Gastrocnemius medialis (tissue), 4 donors: ENCODE measurements at regions not wholly inside any gene's neighbourhood (a gene's known extent, or its start where the extent isn't known, plus 50 kb on each side); places are given as distances from the start of the nearest gene placed in this dataset.

Source experiments
- ATAC-seq, 2 donors: fragments of 150-250 bp; one replicate each; pipeline ENCODE4 v1.9.1; 2016
- DNase-seq, 2 donors: peaks; one replicate each; pipeline ENCODE4 v3.0.0-alpha.2; 2019
- H3K27ac ChIP-seq, 4 donors: fragments of 200-600 bp; sonication (generic); 1 replicate in 1 of 4; 2 replicates in 3 of 4; pipeline ENCODE4 v1.5.1; 2016 to 2018; ENCODE audit warnings: mild to moderate bottlenecking in 2 of 4, moderate library complexity in 1 of 4
- H3K27me3 ChIP-seq, 3 donors: fragments of 200-600 bp; sonication (generic) in 2 of 3; 1 replicate in 1 of 3; 2 replicates in 2 of 3; pipeline versions ENCODE4 v1.5.1 to v1.6.0; 2016 to 2019; ENCODE audit warnings: mild to moderate bottlenecking in 1 of 3, moderate library complexity in 1 of 3
- H3K36me3 ChIP-seq, 2 donors: fragments of 200-600 bp; sonication (generic) in 1 of 2; one replicate each; pipeline ENCODE4 v1.5.1; 2017 to 2018
- H3K4me1 ChIP-seq, 2 donors: fragments of 200-600 bp; sonication (generic) in 1 of 2; one replicate each; pipeline ENCODE4 v1.5.1; 2016 to 2017; ENCODE audit warnings: mild to moderate bottlenecking in 2 of 2
- H3K4me3 ChIP-seq, 4 donors: fragments of 200-600 bp; sonication (generic) in 3 of 4; 1 replicate in 1 of 4; 2 replicates in 3 of 4; pipeline ENCODE4 v1.5.1; 2016 to 2019; ENCODE audit warnings: mild to moderate bottlenecking in 2 of 4
- H3K9me3 ChIP-seq, 3 donors: fragments of 200-600 bp; sonication (generic) in 2 of 3; 1 replicate in 1 of 3; 2 replicates in 2 of 3; pipeline ENCODE4 v1.5.1; 2016 to 2019
- POLR2A ChIP-seq, 2 donors: fragments of 450-650 bp; IDR thresholded peaks; one replicate each; pipeline ENCODE4 v1.6.1; 2017; ENCODE audit warnings: antibody characterized with exemption in 2 of 2, mild to moderate bottlenecking in 2 of 2, moderate library complexity in 2 of 2
- in situ Hi-C, 4 donors: fragments of 200-750 bp; cut with MboI; loops; one replicate each; pipeline versions ENCODE4 v1.15.0 to v1.8.0; 2017; ENCODE audit warnings: low sequenced_read_pairs in 4 of 4
- intact Hi-C: fragments of 100-400 bp; cut with DNase I; formaldehyde crosslinking; loops from one replicate; pipeline ENCODE4 v1.15.1; 2023; ENCODE audit warnings: low total_unique reads
- TF ChIP-seq, protein P1 (sequence below), 5 experiments: fragments of 450-650 bp in 3 of 5; fragments of 200-600 bp in 2 of 5; sonication (generic) in 2 of 5; IDR thresholded peaks in 4 of 5; conservative IDR thresholded peaks in 1 of 5; 1 replicate in 4 of 5; 2 replicates in 1 of 5; pipeline ENCODE4 v1.5.1; 2016 to 2019; ENCODE audit warnings: antibody characterized with exemption in 5 of 5, mild to moderate bottlenecking in 3 of 5, moderate library complexity in 3 of 5

DNA sequence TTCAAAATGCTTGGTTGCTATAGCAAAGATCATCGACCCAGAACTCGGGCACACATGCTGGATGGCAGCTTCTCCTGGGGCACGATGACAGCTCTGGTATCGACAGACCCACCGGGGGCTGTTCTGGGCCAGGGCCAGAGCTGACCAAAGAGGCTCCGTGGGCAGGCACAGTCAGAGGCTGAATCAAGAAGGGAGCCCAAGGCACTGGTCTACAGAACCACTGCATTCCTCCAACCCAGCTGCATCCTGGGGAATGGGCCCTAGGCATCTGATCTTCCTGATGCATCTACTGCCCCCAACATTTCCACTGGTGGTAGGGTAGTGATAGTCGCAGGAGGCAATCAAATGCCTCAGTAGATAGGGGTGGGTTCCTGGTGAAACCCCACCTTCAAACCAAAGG lies 470.3 kb downstream of the TBC1D22A start:
- intact Hi-C loops: no loop called here
- no peak for TF ChIP-seq POLR2A (IDR thresholded peaks at IDR 0.05)
- TF ChIP-seq, protein P1, sequence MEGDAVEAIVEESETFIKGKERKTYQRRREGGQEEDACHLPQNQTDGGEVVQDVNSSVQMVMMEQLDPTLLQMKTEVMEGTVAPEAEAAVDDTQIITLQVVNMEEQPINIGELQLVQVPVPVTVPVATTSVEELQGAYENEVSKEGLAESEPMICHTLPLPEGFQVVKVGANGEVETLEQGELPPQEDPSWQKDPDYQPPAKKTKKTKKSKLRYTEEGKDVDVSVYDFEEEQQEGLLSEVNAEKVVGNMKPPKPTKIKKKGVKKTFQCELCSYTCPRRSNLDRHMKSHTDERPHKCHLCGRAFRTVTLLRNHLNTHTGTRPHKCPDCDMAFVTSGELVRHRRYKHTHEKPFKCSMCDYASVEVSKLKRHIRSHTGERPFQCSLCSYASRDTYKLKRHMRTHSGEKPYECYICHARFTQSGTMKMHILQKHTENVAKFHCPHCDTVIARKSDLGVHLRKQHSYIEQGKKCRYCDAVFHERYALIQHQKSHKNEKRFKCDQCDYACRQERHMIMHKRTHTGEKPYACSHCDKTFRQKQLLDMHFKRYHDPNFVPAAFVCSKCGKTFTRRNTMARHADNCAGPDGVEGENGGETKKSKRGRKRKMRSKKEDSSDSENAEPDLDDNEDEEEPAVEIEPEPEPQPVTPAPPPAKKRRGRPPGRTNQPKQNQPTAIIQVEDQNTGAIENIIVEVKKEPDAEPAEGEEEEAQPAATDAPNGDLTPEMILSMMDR (IDR thresholded peaks at IDR 0.05 in 4 of 5, conservative IDR thresholded peaks at IDR 0.05 in 1 of 5): no peak
- H3K27ac ChIP-seq: no peak overlapping the region
- no peaks in the 10 kb centered on the region for H3K4me1 ChIP-seq
- no peak for DNase-seq
- H3K4me3 ChIP-seq: no peak overlapping the region
- H3K9me3 ChIP-seq: no peaks in the 10 kb centered on the region
- ATAC-seq: no peak
- H3K27me3 ChIP-seq: no peaks in the 10 kb centered on the region
- H3K36me3 ChIP-seq: no peaks in the 10 kb centered on the region
- in situ Hi-C loops: no loop called here

DNA sequence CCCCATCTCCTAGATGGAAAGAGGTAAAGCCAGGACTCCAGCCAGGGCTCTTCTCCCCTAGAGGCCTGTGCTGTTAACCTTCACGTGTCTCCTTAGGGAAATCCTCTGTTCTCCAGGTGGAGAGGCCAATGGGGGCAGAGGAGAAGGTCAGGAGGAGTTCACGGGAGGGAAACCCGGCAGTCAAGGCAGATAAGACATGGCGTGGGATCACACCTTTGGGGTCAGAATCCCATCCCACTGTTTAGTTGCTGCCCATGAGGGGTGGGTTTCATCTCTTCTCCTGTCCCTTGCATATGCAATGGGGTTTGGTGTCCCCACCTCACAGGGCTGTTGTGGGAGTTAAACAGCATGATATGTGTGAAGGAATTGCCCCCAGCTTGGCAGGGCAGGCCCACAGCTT lies 469.7 kb downstream of the TBC1D22A start:
- Histone ChIP-seq H3K4me3 (no peak overlapping the region), H3K4me1 (no peaks in the 10 kb centered on the region), H3K27me3 (no peaks in the 10 kb centered on the region), H3K36me3 (no peaks in the 10 kb centered on the region), H3K27ac (no peak overlapping the region), H3K9me3 (no peaks in the 10 kb centered on the region)
- ATAC-seq (no peak), DNase-seq (no peak)
- intact Hi-C loops: no loop called here
- in situ Hi-C loops: no loop called here
- TF ChIP-seq POLR2A (IDR thresholded peaks at IDR 0.05): no peak
- TF ChIP-seq, protein P1 (IDR thresholded peaks at IDR 0.05 in 4 of 5, conservative IDR thresholded peaks at IDR 0.05 in 1 of 5): no peak

DNA sequence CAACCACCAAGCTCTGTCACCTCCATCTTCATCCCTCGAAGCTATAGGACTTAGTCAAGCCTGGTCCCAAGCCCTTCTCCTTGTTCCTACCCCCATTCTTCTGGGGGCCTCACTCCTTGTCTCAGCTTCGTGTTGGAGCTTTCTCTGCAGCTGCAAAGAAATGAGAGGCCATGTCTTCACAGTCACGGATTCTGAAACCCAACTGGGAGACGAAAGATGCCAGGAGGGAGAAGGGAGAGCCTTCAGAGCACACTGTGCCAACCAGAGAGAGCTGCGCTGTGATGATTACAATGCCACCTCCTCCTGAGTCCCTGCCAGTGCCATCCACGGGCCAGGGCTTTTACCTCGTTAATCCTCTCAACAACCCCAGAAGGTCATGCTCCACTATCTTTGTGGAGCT lies 469.3 kb downstream of the TBC1D22A start:
- ATAC-seq (no peak), DNase-seq (no peak)
- H3K27me3 ChIP-seq: no peaks in the 10 kb centered on the region
- H3K27ac ChIP-seq: no peak overlapping the region
- H3K4me3 ChIP-seq: no peak overlapping the region
- H3K4me1 ChIP-seq: no peaks in the 10 kb centered on the region
- in situ Hi-C loops: no loop called here
- no peaks in the 10 kb centered on the region for H3K36me3 ChIP-seq
- intact Hi-C loops: no loop called here
- TF ChIP-seq, protein P1 (IDR thresholded peaks at IDR 0.05 in 4 of 5, conservative IDR thresholded peaks at IDR 0.05 in 1 of 5): no peak
- TF ChIP-seq POLR2A (IDR thresholded peaks at IDR 0.05): no peak
- no peaks in the 10 kb centered on the region for H3K9me3 ChIP-seq

DNA sequence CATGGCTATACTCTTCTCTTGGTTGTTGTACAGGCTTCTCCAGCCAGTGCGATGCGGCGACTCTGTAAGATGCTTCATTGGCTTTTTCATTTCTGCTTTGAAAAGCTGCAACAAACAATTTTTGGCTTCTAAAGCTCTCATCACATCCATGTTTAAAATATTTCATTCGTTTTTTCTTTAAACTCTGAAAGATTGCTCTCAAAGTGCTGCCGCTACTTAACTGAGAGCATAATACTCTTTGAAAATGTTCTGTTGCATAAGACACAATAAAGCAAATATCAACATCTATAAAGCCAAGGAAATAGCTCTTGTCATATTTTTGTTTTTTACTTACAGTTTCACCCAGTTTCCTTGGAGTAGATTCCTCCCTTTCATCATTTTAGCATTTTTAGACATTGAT lies 468.3 kb downstream of the TBC1D22A start:
- in situ Hi-C loops: no loop called here
- ATAC-seq: no peak
- Histone ChIP-seq H3K4me1 (no peaks in the 10 kb centered on the region), H3K9me3 (no peaks in the 10 kb centered on the region), H3K36me3 (no peaks in the 10 kb centered on the region), H3K27ac (no peak overlapping the region), H3K4me3 (no peak overlapping the region), H3K27me3 (no peaks in the 10 kb centered on the region)
- intact Hi-C loops: no loop called here
- no peak for TF ChIP-seq POLR2A (IDR thresholded peaks at IDR 0.05)
- TF ChIP-seq, protein P1 (IDR thresholded peaks at IDR 0.05 in 4 of 5, conservative IDR thresholded peaks at IDR 0.05 in 1 of 5): no peak
- DNase-seq: no peak

DNA sequence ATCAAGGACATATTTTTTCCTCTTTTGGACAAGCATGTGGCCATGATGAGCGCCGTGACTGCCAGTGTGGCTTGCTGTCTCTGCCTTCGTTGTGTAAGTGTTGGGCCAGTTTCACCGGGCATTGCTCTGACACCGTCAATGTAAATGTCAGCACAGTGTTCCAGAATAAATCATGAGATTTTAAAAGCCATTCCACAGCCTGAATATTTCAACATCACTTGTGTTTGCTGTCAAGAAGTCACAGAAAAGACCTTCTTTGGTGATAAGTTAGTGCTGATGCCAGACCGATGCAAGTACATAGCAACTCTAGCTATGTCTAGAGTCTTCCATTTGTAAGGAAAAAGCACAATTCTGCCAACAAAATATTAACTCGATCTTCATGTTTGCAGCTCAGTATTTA lies 467.8 kb downstream of the TBC1D22A start:
- H3K27ac ChIP-seq: no peak overlapping the region
- intact Hi-C loops (no loop called here), in situ Hi-C loops (no loop called here)
- H3K4me1 ChIP-seq: no peaks in the 10 kb centered on the region
- H3K9me3 ChIP-seq: no peaks in the 10 kb centered on the region
- TF ChIP-seq POLR2A (IDR thresholded peaks at IDR 0.05): no peak
- TF ChIP-seq, protein P1 (IDR thresholded peaks at IDR 0.05 in 4 of 5, conservative IDR thresholded peaks at IDR 0.05 in 1 of 5): no peak
- no peak overlapping the region for H3K4me3 ChIP-seq
- no peak for ATAC-seq
- H3K36me3 ChIP-seq: no peaks in the 10 kb centered on the region
- no peaks in the 10 kb centered on the region for H3K27me3 ChIP-seq
- no peak for DNase-seq
